ENCODE measurements at regions not wholly inside any gene's neighbourhood (a gene's known extent, or its start where the extent isn't known, plus 50 kb on each side); places are given as distances from the start of the nearest gene placed in this dataset.

GRCh38 chr18:45549290-45549689 is 66.0 kb upstream of the SLC14A2 start:
- DNase-seq (ENCODE audit: low read depth), result no peak

GRCh38 chr18:45551142-45551815 is 64.0 kb upstream of the SLC14A2 start:
- no peak overlapping the region for H3K4me3 ChIP-seq (ENCODE audit: control insufficient read depth, low read depth, low read length)
- DNase-seq (ENCODE audit: low read depth), result no peak
- TF ChIP-seq, protein P1, sequence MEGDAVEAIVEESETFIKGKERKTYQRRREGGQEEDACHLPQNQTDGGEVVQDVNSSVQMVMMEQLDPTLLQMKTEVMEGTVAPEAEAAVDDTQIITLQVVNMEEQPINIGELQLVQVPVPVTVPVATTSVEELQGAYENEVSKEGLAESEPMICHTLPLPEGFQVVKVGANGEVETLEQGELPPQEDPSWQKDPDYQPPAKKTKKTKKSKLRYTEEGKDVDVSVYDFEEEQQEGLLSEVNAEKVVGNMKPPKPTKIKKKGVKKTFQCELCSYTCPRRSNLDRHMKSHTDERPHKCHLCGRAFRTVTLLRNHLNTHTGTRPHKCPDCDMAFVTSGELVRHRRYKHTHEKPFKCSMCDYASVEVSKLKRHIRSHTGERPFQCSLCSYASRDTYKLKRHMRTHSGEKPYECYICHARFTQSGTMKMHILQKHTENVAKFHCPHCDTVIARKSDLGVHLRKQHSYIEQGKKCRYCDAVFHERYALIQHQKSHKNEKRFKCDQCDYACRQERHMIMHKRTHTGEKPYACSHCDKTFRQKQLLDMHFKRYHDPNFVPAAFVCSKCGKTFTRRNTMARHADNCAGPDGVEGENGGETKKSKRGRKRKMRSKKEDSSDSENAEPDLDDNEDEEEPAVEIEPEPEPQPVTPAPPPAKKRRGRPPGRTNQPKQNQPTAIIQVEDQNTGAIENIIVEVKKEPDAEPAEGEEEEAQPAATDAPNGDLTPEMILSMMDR (conservative IDR thresholded peaks at IDR 0.05; ENCODE audit: control insufficient read depth, insufficient read depth, low read depth, low read length), result no peak

More at GRCh38 chr18:45549290-45549689, 66.0 kb upstream of the SLC14A2 start:
- TF ChIP-seq, protein P1 (conservative IDR thresholded peaks at IDR 0.05; ENCODE audit: control insufficient read depth, insufficient read depth, low read depth, low read length), result no peak
- no peak overlapping the region for H3K4me3 ChIP-seq (ENCODE audit: control insufficient read depth, low read depth, low read length)

- DNase-seq (ENCODE audit: low read depth), result no peak
- H3K4me3 ChIP-seq (ENCODE audit: control insufficient read depth, low read depth, low read length), result no peak overlapping the region
- TF ChIP-seq, protein P1 (conservative IDR thresholded peaks at IDR 0.05; ENCODE audit: control insufficient read depth, insufficient read depth, low read depth, low read length), result no peak
Observed at GRCh38 chr18:45553723-45554388, 61.4 kb upstream of the SLC14A2 start.

GRCh38 chr18:45554389-45554737 is 60.9 kb upstream of the SLC14A2 start:
- no peak for DNase-seq (ENCODE audit: low read depth)
- no peak overlapping the region for H3K4me3 ChIP-seq (ENCODE audit: control insufficient read depth, low read depth, low read length)
- TF ChIP-seq, protein P1 (conservative IDR thresholded peaks at IDR 0.05; ENCODE audit: control insufficient read depth, insufficient read depth, low read depth, low read length), result no peak

DNA sequence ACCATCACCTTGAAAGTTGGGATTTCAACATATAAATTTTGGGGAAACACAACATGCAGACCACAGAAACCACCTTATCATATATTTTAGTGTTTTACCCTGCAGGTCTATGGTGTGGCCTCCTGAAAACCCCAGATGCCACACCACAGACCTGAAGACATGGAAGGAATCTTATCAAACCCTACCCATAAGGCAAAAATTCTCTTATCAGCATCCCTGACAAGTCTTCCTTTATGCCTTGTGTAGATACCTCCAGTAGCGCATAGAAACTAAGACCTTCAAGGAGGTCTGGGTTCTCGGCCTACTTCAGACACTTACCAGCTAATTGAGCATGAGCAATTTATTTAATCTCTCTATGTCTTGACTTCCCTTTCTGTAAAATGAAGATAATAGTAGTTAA is 59.1 kb upstream of the SLC14A2 start:
- TF ChIP-seq, protein P1 (conservative IDR thresholded peaks at IDR 0.05; ENCODE audit: control insufficient read depth, insufficient read depth, low read depth, low read length), result no peak
- H3K4me3 ChIP-seq (ENCODE audit: control insufficient read depth, low read depth, low read length), result no peak overlapping the region
- DNase-seq (ENCODE audit: low read depth), result no peak

GRCh38 chr18:45557287-45557686 is 58.0 kb upstream of the SLC14A2 start:
- TF ChIP-seq, protein P1 (conservative IDR thresholded peaks at IDR 0.05; ENCODE audit: control insufficient read depth, insufficient read depth, low read depth, low read length), result no peak
- no peak for DNase-seq (ENCODE audit: low read depth)
- H3K4me3 ChIP-seq (ENCODE audit: control insufficient read depth, low read depth, low read length), result no peak overlapping the region
